IMR-90 (cell line): ENCODE measurements at regions not wholly inside any gene's neighbourhood (a gene's known extent, or its start where the extent isn't known, plus 50 kb on each side); places are given as distances from the start of the nearest gene placed in this dataset.

Experiments
- ATAC-seq: fragments of 200-7000 bp; cut with Tn5 transposase; 2 replicates; pipeline ENCODE4 v1.9.1; 2020; ENCODE audit warnings: low read depth, mild to moderate bottlenecking, moderate library complexity
- BruUV-seq: library from RNA; stranded (reverse); fragments of 400-500 nt; replicated peaks from 2 replicates; lab custom pipeline; 2021; lab: Mats Ljungman, UMichigan
- CTCF ChIA-PET: fragments of 300-600 bp; formaldehyde crosslinking; extraction: SDS; loops from one replicate; lab custom pipeline; 2021; ENCODE audit warnings: antibody characterized with exemption; lab: Yijun Ruan, JAX
- POLR2A ChIA-PET: fragments of 300-600 bp; sonication (Branson Sonifier 250); formaldehyde crosslinking; loops from one replicate; lab custom pipeline; 2022; ENCODE audit warnings: antibody characterized with exemption; ENCODE audit not compliant: unreplicated experiment; lab: Charles Lee
- DNase-seq: peaks from one replicate; pipeline ENCODE4 v3.0.0; 2013
- H2AFZ ChIP-seq: replicated peaks from 2 replicates; pipeline ENCODE3; 2013; ENCODE audit warnings: low read length, mild to moderate bottlenecking; ENCODE audit not compliant: poor library complexity
- H2AK5ac ChIP-seq: 2 replicates; pipeline ENCODE4 v1.6.1; 2013; ENCODE audit warnings: low read depth, low read length, inconsistent platforms
- H2AK9ac ChIP-seq: replicated peaks from 2 replicates; pipeline ENCODE3; 2013; ENCODE audit warnings: mild to moderate bottlenecking, low read depth, low read length, moderate library complexity; ENCODE audit not compliant: poor library complexity
- H2BK120ac ChIP-seq: 2 replicates; pipeline ENCODE4 v1.6.1; 2013; ENCODE audit warnings: low read depth, low read length, inconsistent platforms
- H2BK15ac ChIP-seq: 3 replicates; pipeline ENCODE4 v1.6.1; 2013; ENCODE audit warnings: low read depth, low read length, inconsistent platforms
- H2BK20ac ChIP-seq: 2 replicates; pipeline ENCODE4 v1.6.1; 2013; ENCODE audit warnings: low read depth, mild to moderate bottlenecking, inconsistent platforms, low read length, moderate library complexity
- H2BK5ac ChIP-seq: 2 replicates; pipeline ENCODE4 v1.6.1; 2013; ENCODE audit warnings: mild to moderate bottlenecking, low read depth, low read length, inconsistent platforms; ENCODE audit not compliant: poor library complexity, severe bottlenecking
- H3K14ac ChIP-seq: replicated peaks from 2 replicates; pipeline ENCODE4 v1.6.1; 2013; ENCODE audit warnings: low read depth, low read length, inconsistent platforms
- H3K18ac ChIP-seq: 2 replicates; pipeline ENCODE4 v1.6.1; 2013; ENCODE audit warnings: low read depth, low read length, control low read depth
- H3K23ac ChIP-seq: 2 replicates; pipeline ENCODE4 v1.6.1; 2013; ENCODE audit warnings: low read depth, low read length, inconsistent platforms
- H3K27ac ChIP-seq: 2 replicates; pipeline ENCODE4 v1.5.1; 2013; ENCODE audit warnings: mild to moderate bottlenecking, control low read depth, low read length; ENCODE audit not compliant: insufficient read depth
- H3K27me3 ChIP-seq: 2 replicates; pipeline ENCODE4 v1.6.1; 2013; ENCODE audit warnings: low read length; ENCODE audit not compliant: control insufficient read depth, insufficient read depth
- H3K36me3 ChIP-seq: 2 replicates; pipeline ENCODE4 v1.6.1; 2013; ENCODE audit warnings: low read length, mixed read lengths; ENCODE audit not compliant: control insufficient read depth, insufficient read depth
- H3K4ac ChIP-seq: 2 replicates; pipeline ENCODE4 v1.6.1; 2013; ENCODE audit warnings: low read depth, low read length, inconsistent platforms
- H3K4me1 ChIP-seq: 2 replicates; pipeline ENCODE4 v1.6.1; 2013; ENCODE audit warnings: low read length, mixed read lengths; ENCODE audit not compliant: control insufficient read depth, insufficient read depth
- H3K4me2 ChIP-seq: 2 replicates; pipeline ENCODE4 v1.6.1; 2013; ENCODE audit warnings: low read depth, mild to moderate bottlenecking, control low read depth, low read length, moderate library complexity
- H3K4me3 ChIP-seq: 2 replicates; pipeline ENCODE4 v1.5.1; 2013; ENCODE audit warnings: low read depth, mild to moderate bottlenecking, control low read depth, low read length, moderate library complexity; ENCODE audit not compliant: insufficient read depth
- H3K56ac ChIP-seq: 2 replicates; pipeline ENCODE4 v1.6.1; 2013; ENCODE audit warnings: low read length, inconsistent platforms; ENCODE audit not compliant: insufficient read depth; ENCODE audit errors: extremely low read depth
- H3K79me1 ChIP-seq, 2 experiments: 2 replicates each; pipeline ENCODE4 v1.6.1; 2013; ENCODE audit warnings: low read length in 2 of 2, inconsistent platforms in 1 of 2, low read depth in 1 of 2
- H3K9ac ChIP-seq: 2 replicates; pipeline ENCODE4 v1.6.1; 2013; ENCODE audit warnings: low read depth, low read length, control low read depth
- H3K9me1 ChIP-seq: 2 replicates; pipeline ENCODE4 v1.6.1; 2013; ENCODE audit warnings: low read length, inconsistent platforms; ENCODE audit not compliant: insufficient read depth
- H3K9me3 ChIP-seq: 2 replicates; pipeline ENCODE4 v1.6.1; 2013; ENCODE audit warnings: low read length; ENCODE audit not compliant: control insufficient read depth, insufficient read depth
- H4K20me1 ChIP-seq: 2 replicates; pipeline ENCODE4 v1.6.1; 2013; ENCODE audit warnings: low read length, inconsistent platforms; ENCODE audit not compliant: insufficient read depth
- H4K5ac ChIP-seq: 2 replicates; pipeline ENCODE4 v1.6.1; 2013; ENCODE audit warnings: mild to moderate bottlenecking, low read depth, low read length, control low read depth
- H4K8ac ChIP-seq, 2 experiments: 2 replicates each; pipeline ENCODE4 v1.6.1; 2013; ENCODE audit warnings: low read depth in 2 of 2, low read length in 2 of 2, control low read depth in 1 of 2, inconsistent platforms in 1 of 2
- H4K91ac ChIP-seq: 2 replicates; pipeline ENCODE4 v1.6.1; 2013; ENCODE audit warnings: low read depth, low read length, inconsistent platforms; ENCODE audit not compliant: insufficient read depth
- FOS ChIP-seq: fragments of 150-350 bp; IDR thresholded peaks from 2 replicates; pipeline ENCODE4 v1.6.1; 2016; ENCODE audit warnings: low read depth, low read length
- MAZ ChIP-seq: IDR thresholded peaks from 2 replicates; pipeline ENCODE4 v1.6.1; 2012; ENCODE audit warnings: low read depth, mild to moderate bottlenecking, low read length, improper control_type of control experiment, moderate library complexity, borderline replicate concordance
- MXI1 ChIP-seq: IDR thresholded peaks from 2 replicates; pipeline ENCODE4 v1.6.1; 2012; ENCODE audit warnings: low read depth, mild to moderate bottlenecking, low read length, moderate library complexity, borderline replicate concordance
- RCOR1 ChIP-seq: IDR thresholded peaks from 2 replicates; pipeline ENCODE4 v1.6.1; 2012; ENCODE audit warnings: mild to moderate bottlenecking, low read length, improper control_type of control experiment; ENCODE audit not compliant: insufficient replicate concordance
- USF2 ChIP-seq: fragments of 150-350 bp; IDR thresholded peaks from 2 replicates; pipeline ENCODE4 v1.6.1; 2017; ENCODE audit warnings: mild to moderate bottlenecking, antibody characterized with exemption, low read length, low read depth
- WGBS, 2 experiments: methylation state at CpG; one replicate each; pipeline versions ENCODE4 v1.1.5 to v1.1.7; 2013; ENCODE audit warnings: missing lambda C conversion rate in 2 of 2; ENCODE audit not compliant: insufficient read length in 1 of 2; ENCODE audit errors: extremely low coverage in 2 of 2; 5-methylcytosine and 5-hydroxymethylcytosine counted together
- dilution Hi-C: fragments of 300-500 bp; cut with HindIII; formaldehyde crosslinking; loops from one replicate; pipeline ENCODE4 v1.14.3; 2018; ENCODE audit warnings: low sequenced_read_pairs; ENCODE audit not compliant: unreplicated experiment
- in situ Hi-C: fragments of 300-500 bp; cut with MboI; formaldehyde crosslinking; loops from 3 replicates; pipeline ENCODE4 v1.14.3; 2019; ENCODE audit warnings: low sequenced_read_pairs, inconsistent platforms, mixed read lengths
- intact Hi-C: fragments of 100-400 bp; cut with micrococcal nuclease; formaldehyde crosslinking; loops from 2 replicates; pipeline ENCODE4 v1.10.0; 2022

- Histone ChIP-seq H3K36me3 (no peaks in the 10 kb centered on the region), H4K91ac (no peak overlapping the region), H3K23ac (no peak overlapping the region), H3K27me3 (no peaks in the 10 kb centered on the region), H3K4me2 (no peak overlapping the region), H3K4me3 (no peak overlapping the region), H4K20me1 (no peaks in the 10 kb centered on the region), H3K9ac (no peak overlapping the region), H3K18ac (no peak overlapping the region), H3K9me3 (no peaks in the 10 kb centered on the region), H2AK9ac (no peak overlapping the region), H2BK120ac (no peak overlapping the region), H3K27ac (no peak overlapping the region), H4K5ac (no peak overlapping the region), H2BK20ac (no peak overlapping the region), H2BK15ac (no peak overlapping the region), H3K4me1 (no peaks in the 10 kb centered on the region), H4K8ac (no peak overlapping the region), H2AFZ (no peak overlapping the region), H3K9me1 (no peaks in the 10 kb centered on the region), H3K4ac (no peak overlapping the region), H3K56ac (no peak overlapping the region), H2AK5ac (no peak overlapping the region), H2BK5ac (no peak overlapping the region), H3K14ac (no peak overlapping the region), H3K79me1 (no peaks in the 10 kb centered on the region)
- intact Hi-C loops = no loop called here
- ATAC-seq = no peak
- WGBS, 2 experiments = no CpG with 5 or more reads among the region's 3 CpGs
- TF ChIP-seq USF2 (no peak), MXI1 (no peak), RCOR1 (no peak), MAZ (no peak), FOS (no peak)
- dilution Hi-C loops = no loop called here
- in situ Hi-C loops = no loop called here
- no peak for DNase-seq
- CTCF ChIA-PET = no interaction called here
- POLR2A ChIA-PET = no interaction called here
- no TSS peak for BruUV-seq
These were observed 656.3 kb downstream of the PTPRC start for GRCh38 chr1:199295107-199295506.
